Astrocyte of the hippocampus (primary cell): ENCODE measurements at regions not wholly inside any gene's neighbourhood (a gene's known extent, or its start where the extent isn't known, plus 50 kb on each side); places are given as distances from the start of the nearest gene placed in this dataset.

Experiments used
- DNase-seq: peaks from one replicate; pipeline ENCODE4 v3.0.0; 2011; ENCODE audit warnings: low read depth, low spot score

GRCh38 chr10:113412161-113412560 is 140.7 kb upstream of the HABP2 start:
- DNase-seq: no peak

- DNase-seq: no peak
Measured at GRCh38 chr10:113414543-113414942, 138.3 kb upstream of the HABP2 start.

GRCh38 chr10:113415246-113415645 is 137.6 kb upstream of the HABP2 start:
- DNase-seq: no peak

GRCh38 chr10:113420057-113420732 is 132.7 kb upstream of the HABP2 start:
- DNase-seq: no peak

- no peak for DNase-seq
Measured at GRCh38 chr10:113420733-113421675, 131.8 kb upstream of the HABP2 start.

- peak; percentile 12 for DNase-seq
Measured at GRCh38 chr10:113422371-113422770, 130.5 kb upstream of the HABP2 start.

- DNase-seq: no peak
Measured at GRCh38 chr10:113423981-113424721, 128.7 kb upstream of the HABP2 start.

- DNase-seq: no peak
Measured at GRCh38 chr10:113425008-113425407, 127.8 kb upstream of the HABP2 start.

GRCh38 chr10:113425541-113425951 is 127.3 kb upstream of the HABP2 start:
- DNase-seq: peak; percentile 54

GRCh38 chr10:113426181-113426877 is 126.5 kb upstream of the HABP2 start:
- DNase-seq: no peak

- no peak for DNase-seq
Measured at GRCh38 chr10:113427236-113427735, 125.6 kb upstream of the HABP2 start.

- DNase-seq: no peak
Measured at GRCh38 chr10:113427811-113428558, 124.9 kb upstream of the HABP2 start.

GRCh38 chr10:113430634-113431397 is 122.0 kb upstream of the HABP2 start:
- no peak for DNase-seq

GRCh38 chr10:113431398-113432160 is 121.3 kb upstream of the HABP2 start:
- no peak for DNase-seq

- no peak for DNase-seq
Measured at GRCh38 chr10:113433711-113434110, 119.1 kb upstream of the HABP2 start.

- no peak for DNase-seq
Measured at GRCh38 chr10:113434315-113434714, 118.5 kb upstream of the HABP2 start.

GRCh38 chr10:113434950-113435349 is 117.9 kb upstream of the HABP2 start:
- no peak for DNase-seq

- no peak for DNase-seq
Measured at GRCh38 chr10:113435881-113436280, 117.0 kb upstream of the HABP2 start.

GRCh38 chr10:113436851-113437250 is 116.0 kb upstream of the HABP2 start:
- DNase-seq: no peak
